BE2C (cell line): ENCODE measurements at regions not wholly inside any gene's neighbourhood (a gene's known extent, or its start where the extent isn't known, plus 50 kb on each side); places are given as distances from the start of the nearest gene placed in this dataset.

Experiments
- DNase-seq: peaks from one replicate; pipeline ENCODE4 v3.0.0-alpha.2; 2020
- H3K27me3 ChIP-seq: fragments of 250-450 bp; sonication (Bioruptor Pico); 2 replicates; pipeline ENCODE4 v1.5.1; 2020; ENCODE audit warnings: mild to moderate bottlenecking
- H3K36me3 ChIP-seq: fragments of 250-450 bp; sonication (Bioruptor Pico); 2 replicates; pipeline ENCODE4 v1.5.1; 2020; ENCODE audit warnings: mild to moderate bottlenecking
- H3K4me1 ChIP-seq: fragments of 250-450 bp; sonication (Bioruptor Pico); 2 replicates; pipeline ENCODE4 v1.5.1; 2020
- H3K4me3 ChIP-seq: 2 replicates; pipeline ENCODE4 v1.5.1; 2011; ENCODE audit warnings: low read depth, low read length
- H3K9me3 ChIP-seq: fragments of 250-450 bp; sonication (Bioruptor Pico); 2 replicates; pipeline ENCODE4 v1.5.1; 2020
- CTCF ChIP-seq: IDR thresholded peaks from 2 replicates; pipeline ENCODE4 v1.5.1; 2012; ENCODE audit warnings: mild to moderate bottlenecking, low read depth, low read length

- Histone ChIP-seq H3K9me3 (no peaks in the 10 kb centered on the region), H3K27me3 (no peaks in the 10 kb centered on the region), H3K36me3 (no peaks in the 10 kb centered on the region), H3K4me1 (no peaks in the 10 kb centered on the region), H3K4me3 (no peak overlapping the region)
- DNase-seq, result no peak
- no peak for TF ChIP-seq CTCF
Measured at GRCh38 chr7:93758631-93759030, 131.9 kb downstream of the TFPI2 start.

GRCh38 chr7:93757426-93757825 is 133.1 kb downstream of the TFPI2 start:
- no peak for DNase-seq
- no peak for TF ChIP-seq CTCF
- H3K4me3 ChIP-seq, result no peak overlapping the region
- H3K4me1 ChIP-seq, result no peaks in the 10 kb centered on the region
- H3K27me3 ChIP-seq, result no peaks in the 10 kb centered on the region
- H3K9me3 ChIP-seq, result no peaks in the 10 kb centered on the region
- no peaks in the 10 kb centered on the region for H3K36me3 ChIP-seq

GRCh38 chr7:93756890-93757289 is 133.7 kb downstream of the TFPI2 start:
- no peak for TF ChIP-seq CTCF

GRCh38 chr7:93751421-93751820 is 139.1 kb downstream of the TFPI2 start:
- Histone ChIP-seq H3K27me3 (no peaks in the 10 kb centered on the region), H3K4me1 (no peaks in the 10 kb centered on the region), H3K4me3 (no peak overlapping the region), H3K9me3 (no peaks in the 10 kb centered on the region), H3K36me3 (no peaks in the 10 kb centered on the region)
- no peak for DNase-seq
- TF ChIP-seq CTCF, result no peak

More at GRCh38 chr7:93756890-93757289, 133.7 kb downstream of the TFPI2 start:
- Histone ChIP-seq H3K9me3 (no peaks in the 10 kb centered on the region), H3K4me1 (no peaks in the 10 kb centered on the region), H3K27me3 (no peaks in the 10 kb centered on the region), H3K4me3 (no peak overlapping the region), H3K36me3 (no peaks in the 10 kb centered on the region)
- no peak for DNase-seq

GRCh38 chr7:93750986-93751385 is 139.6 kb downstream of the TFPI2 start:
- H3K27me3 ChIP-seq, result no peaks in the 10 kb centered on the region
- no peak for TF ChIP-seq CTCF
- no peak overlapping the region for H3K4me3 ChIP-seq
- no peaks in the 10 kb centered on the region for H3K9me3 ChIP-seq
- DNase-seq, result no peak
- H3K4me1 ChIP-seq, result no peaks in the 10 kb centered on the region
- H3K36me3 ChIP-seq, result no peaks in the 10 kb centered on the region

GRCh38 chr7:93747019-93747418 is 143.5 kb downstream of the TFPI2 start:
- H3K9me3 ChIP-seq, result no peaks in the 10 kb centered on the region
- no peak for TF ChIP-seq CTCF
- no peak overlapping the region for H3K4me3 ChIP-seq
- H3K4me1 ChIP-seq, result no peaks in the 10 kb centered on the region
- no peak for DNase-seq
- no peaks in the 10 kb centered on the region for H3K27me3 ChIP-seq
- no peaks in the 10 kb centered on the region for H3K36me3 ChIP-seq
